Stomach (tissue), 8 donors: ENCODE measurements at regions not wholly inside any gene's neighbourhood (a gene's known extent, or its start where the extent isn't known, plus 50 kb on each side); places are given as distances from the start of the nearest gene placed in this dataset.

Experiments used
- DNase-seq, 2 donors: peaks; one replicate each; pipeline versions ENCODE4 v3.0.0 to v3.0.0-alpha.2; 2013 to 2019
- H3K27ac ChIP-seq, 5 donors: fragments of 200-600 bp in 4 of 5; sonication (generic) in 4 of 5; one replicate each; pipeline ENCODE4 v1.5.1; 2013 to 2019; ENCODE audit warnings: mild to moderate bottlenecking in 1 of 5, moderate library complexity in 1 of 5
- H3K27me3 ChIP-seq, 3 donors: fragments of 200-600 bp; sonication (generic); one replicate each; pipeline ENCODE4 v1.5.1; 2017 to 2019; ENCODE audit warnings: mixed run types in 1 of 3
- H3K36me3 ChIP-seq, 4 donors: fragments of 200-600 bp; sonication (generic); 1 replicate in 3 of 4; 2 replicates in 1 of 4; pipeline ENCODE4 v1.5.1; 2016 to 2019
- H3K4me1 ChIP-seq, 4 donors: fragments of 200-600 bp; sonication (generic); one replicate each; pipeline ENCODE4 v1.5.1; 2016 to 2019
- H3K4me3 ChIP-seq, 4 donors: fragments of 200-600 bp; sonication (generic) in 3 of 4; one replicate each; pipeline ENCODE4 v1.5.1; 2016 to 2019; ENCODE audit warnings: mild to moderate bottlenecking in 1 of 4
- H3K9me3 ChIP-seq, 4 donors: fragments of 200-600 bp; sonication (generic); one replicate each; pipeline ENCODE4 v1.5.1; 2016 to 2019
- CTCF ChIP-seq, 7 experiments: fragments of 450-650 bp in 4 of 7; fragments of 200-600 bp in 3 of 7; sonication (generic) in 3 of 7; IDR thresholded peaks; one replicate each; pipeline ENCODE4 v1.5.1; 2016 to 2019; ENCODE audit warnings: antibody characterized with exemption in 7 of 7, control low read depth in 2 of 7, mild to moderate bottlenecking in 1 of 7
- EP300 ChIP-seq: sonication (generic); formaldehyde crosslinking; IDR thresholded peaks from one replicate; pipeline ENCODE4 v1.6.1; 2017; ENCODE audit warnings: antibody characterized with exemption
- POLR2A ChIP-seq, 4 donors: fragments of 450-650 bp; IDR thresholded peaks; one replicate each; pipeline ENCODE4 v1.6.1; 2016; ENCODE audit warnings: antibody characterized with exemption in 4 of 4, control low read depth in 2 of 4, mild to moderate bottlenecking in 1 of 4, moderate library complexity in 1 of 4
- POLR2AphosphoS5 ChIP-seq, 3 donors: sonication (generic); formaldehyde crosslinking; IDR thresholded peaks; one replicate each; pipeline ENCODE4 v1.6.1; 2016; ENCODE audit warnings: antibody characterized with exemption in 3 of 3
- WGBS, 5 donors: extraction: QIAGEN DNeasy Blood & Tissue Kit in 3 of 5; methylation state at CpG; one replicate each; pipeline versions ENCODE4 v1.1.5 to v1.1.7; 2013 to 2018; 5-methylcytosine and 5-hydroxymethylcytosine counted together
- intact Hi-C: fragments of 100-400 bp; cut with DNase I; formaldehyde crosslinking; loops from one replicate; pipeline ENCODE4 v1.15.1; 2023; ENCODE audit warnings: low total_unique reads
- donor health status: healthy with polysubstance abuse.
- donor health status: Bipolar disorder and iron deficiency.
- donor health status: healthy.

GRCh38 chr6:114608091-114608490 lies 265.3 kb upstream of the HS3ST5 start:
- H3K27me3 ChIP-seq, result no peaks in the 10 kb centered on the region
- no peak overlapping the region for H3K27ac ChIP-seq
- 65 to 83% (median 79%) methylated on average over 2 of the region's 2 CpGs for WGBS, 5 donors
- H3K4me1 ChIP-seq, result no peaks in the 10 kb centered on the region
- H3K4me3 ChIP-seq, result no peak overlapping the region
- DNase-seq, result no peak
- intact Hi-C loops, result no loop called here
- TF ChIP-seq CTCF (IDR thresholded peaks at IDR 0.05) (no peak), POLR2AphosphoS5 (IDR thresholded peaks at IDR 0.05) (no peak), EP300 (no peak), POLR2A (IDR thresholded peaks at IDR 0.05) (no peak)
- no peaks in the 10 kb centered on the region for H3K36me3 ChIP-seq
- no peaks in the 10 kb centered on the region for H3K9me3 ChIP-seq

GRCh38 chr6:114605656-114606055 lies 262.8 kb upstream of the HS3ST5 start:
- intact Hi-C loops, result no loop called here
- Histone ChIP-seq H3K27me3 (no peaks in the 10 kb centered on the region), H3K4me3 (no peak overlapping the region), H3K36me3 (no peaks in the 10 kb centered on the region), H3K9me3 (no peaks in the 10 kb centered on the region), H3K27ac (no peak overlapping the region), H3K4me1 (no peaks in the 10 kb centered on the region)
- no peak for DNase-seq
- TF ChIP-seq CTCF (IDR thresholded peaks at IDR 0.05) (no peak), POLR2A (IDR thresholded peaks at IDR 0.05) (no peak), EP300 (no peak), POLR2AphosphoS5 (IDR thresholded peaks at IDR 0.05) (no peak)
- 80 to 91% (median 88%) methylated on average over 3 of the region's 3 CpGs for WGBS, 5 donors

GRCh38 chr6:114600381-114600780 lies 257.6 kb upstream of the HS3ST5 start:
- no peaks in the 10 kb centered on the region for H3K9me3 ChIP-seq
- no peak for TF ChIP-seq EP300
- no peak for TF ChIP-seq CTCF (IDR thresholded peaks at IDR 0.05)
- no peak for TF ChIP-seq POLR2AphosphoS5 (IDR thresholded peaks at IDR 0.05)
- 63 to 81% (median 72%) methylated on average over 1 of the region's 1 CpG for WGBS, 5 donors
- H3K4me3 ChIP-seq, result no peak overlapping the region
- intact Hi-C loops, result no loop called here
- no peaks in the 10 kb centered on the region for H3K4me1 ChIP-seq
- DNase-seq, result no peak
- H3K27me3 ChIP-seq, result no peaks in the 10 kb centered on the region
- H3K36me3 ChIP-seq, result no peaks in the 10 kb centered on the region
- H3K27ac ChIP-seq, result no peak overlapping the region

GRCh38 chr6:114595591-114595990 lies 252.8 kb upstream of the HS3ST5 start:
- TF ChIP-seq POLR2A (IDR thresholded peaks at IDR 0.05), result no peak
- TF ChIP-seq EP300, result no peak
- TF ChIP-seq CTCF (IDR thresholded peaks at IDR 0.05), result no peak
- no peak for TF ChIP-seq POLR2AphosphoS5 (IDR thresholded peaks at IDR 0.05)
- Histone ChIP-seq H3K36me3 (no peaks in the 10 kb centered on the region), H3K27me3 (no peaks in the 10 kb centered on the region), H3K4me1 (no peaks in the 10 kb centered on the region), H3K4me3 (no peak overlapping the region), H3K9me3 (no peaks in the 10 kb centered on the region), H3K27ac (no peak overlapping the region)
- intact Hi-C loops, result no loop called here
- WGBS, 5 donors, result 71 to 89% (median 84%) methylated on average over 2 of the region's 2 CpGs
- DNase-seq, result no peak
